K562 (cell line): ENCODE measurements at regions not wholly inside any gene's neighbourhood (a gene's known extent, or its start where the extent isn't known, plus 50 kb on each side); places are given as distances from the start of the nearest gene placed in this dataset.

Experiments
- ATAC-seq: fragments of 200-7000 bp; cut with Tn5 transposase; 3 replicates; pipeline ENCODE4 v1.9.1; 2020; ENCODE audit warnings: moderate library complexity
- BruUV-seq: library from RNA; stranded (reverse); fragments of 400-500 nt; replicated peaks from 2 replicates; lab custom pipeline; 2021; lab: Mats Ljungman, UMichigan
- CTCF ChIA-PET: fragments of 300-600 bp; formaldehyde crosslinking; extraction: SDS; loops from one replicate; lab custom pipeline; 2021; ENCODE audit warnings: low intra/inter-chr PET ratio; lab: Yijun Ruan, JAX
- POLR2A ChIA-PET: fragments of 300-600, 350-650 bp; sonication (Branson Sonifier 250); formaldehyde crosslinking; extraction: SDS; loops from one replicate; lab custom pipeline; 2021; ENCODE audit warnings: antibody characterized with exemption, inconsistent platforms; lab: Yijun Ruan, JAX
- DNase-seq, 4 experiments: peaks; one replicate each; pipeline versions ENCODE4 v3.0.0 to v3.0.0-alpha.2; 2011 to 2018; ENCODE audit warnings: low spot score in 3 of 4, mixed read lengths in 3 of 4; ENCODE audit errors: extremely low read depth in 1 of 4
- FAIRE-seq: peaks from 2 replicates; lab custom pipeline; 2011; peaks lifted over from hg19 to GRCh38; lab: Jason Lieb, UNC
- H2AFZ ChIP-seq: 2 replicates; pipeline ENCODE4 v1.6.0; 2011; ENCODE audit warnings: low read depth, low read length, control low read depth, inconsistent platforms
- H3K27ac ChIP-seq: fragments of 200-600 bp; 3 replicates; pipeline ENCODE4 v1.8.0; 2011; ENCODE audit warnings: low read depth, mild to moderate bottlenecking, control low read depth, inconsistent platforms, low read length, moderate library complexity, mixed read lengths; ENCODE audit errors: extremely low read depth
- H3K27me3 ChIP-seq, 2 experiments: fragments of 300-600 bp in 1 of 2; 2 replicates in 1 of 2; 3 replicates in 1 of 2; pipeline versions ENCODE4 v1.6.0 to v1.8.0; 2011; ENCODE audit warnings: inconsistent platforms in 2 of 2, low read length in 2 of 2, mild to moderate bottlenecking in 1 of 2, mixed read lengths in 1 of 2, moderate library complexity in 1 of 2; ENCODE audit not compliant: control insufficient read depth in 2 of 2, insufficient read depth in 2 of 2
- H3K36me3 ChIP-seq: fragments of 300-600 bp; 3 replicates; pipeline ENCODE4 v1.8.0; 2011; ENCODE audit warnings: mild to moderate bottlenecking, low read length, inconsistent platforms; ENCODE audit not compliant: control insufficient read depth, insufficient read depth
- H3K4me1 ChIP-seq, 2 experiments: fragments of 200-600 bp in 1 of 2; replicated peaks in 1 of 2; 2 replicates in 1 of 2; 3 replicates in 1 of 2; pipeline versions ENCODE4 v1.5.1 to v1.8.0; 2011; ENCODE audit warnings: inconsistent platforms in 2 of 2, low read length in 2 of 2, mild to moderate bottlenecking in 1 of 2, mixed read lengths in 1 of 2, moderate library complexity in 1 of 2; ENCODE audit not compliant: control insufficient read depth in 2 of 2, insufficient read depth in 2 of 2
- H3K4me2 ChIP-seq: 2 replicates; pipeline ENCODE4 v1.6.1; 2011; ENCODE audit warnings: low read length, control low read depth, inconsistent platforms, mixed read lengths; ENCODE audit not compliant: insufficient read depth
- H3K4me3 ChIP-seq: fragments of 200-600 bp; sonication (generic), shearing (Covaris generic); 2 replicates; pipeline ENCODE4 v1.5.1; 2016; ENCODE audit warnings: control low read depth, inconsistent platforms
- H3K79me2 ChIP-seq: fragments of 200-600 bp; 3 replicates; pipeline ENCODE4 v1.8.0; 2011; ENCODE audit warnings: low read length, inconsistent platforms; ENCODE audit not compliant: control insufficient read depth, insufficient read depth
- H3K9ac ChIP-seq, 2 experiments: 2 replicates each; pipeline versions ENCODE4 v1.6.0 to v1.6.1; 2011; ENCODE audit warnings: low read depth in 2 of 2, low read length in 2 of 2, control low read depth in 1 of 2, inconsistent platforms in 1 of 2, mild to moderate bottlenecking in 1 of 2, mixed read lengths in 1 of 2; ENCODE audit not compliant: insufficient read depth in 1 of 2
- H3K9me1 ChIP-seq: one replicate; pipeline ENCODE4 v1.6.0; 2011; ENCODE audit warnings: inconsistent platforms, mild to moderate bottlenecking, low read length, moderate library complexity; ENCODE audit not compliant: control insufficient read depth, insufficient read depth
- H3K9me3 ChIP-seq: replicated peaks from 2 replicates; pipeline ENCODE4 v1.5.1; 2011; ENCODE audit warnings: low read depth, low read length, inconsistent platforms; ENCODE audit not compliant: control insufficient read depth, insufficient read depth
- H4K20me1 ChIP-seq: replicated peaks from 2 replicates; pipeline ENCODE4 v1.6.1; 2011; ENCODE audit warnings: low read length, inconsistent platforms, mixed read lengths; ENCODE audit not compliant: control insufficient read depth, insufficient read depth
- ATF7 ChIP-seq: fragments of 450-650 bp; IDR thresholded peaks from 2 replicates; pipeline ENCODE4 v1.7.1; 2014; ENCODE audit warnings: mild to moderate bottlenecking, moderate library complexity
- ESRRB ChIP-seq: fragments of 250-450 bp; sonication (Bioruptor Pico); IDR thresholded peaks from 2 replicates; pipeline ENCODE4 v1.5.0; 2020; ENCODE audit warnings: mild to moderate bottlenecking, moderate library complexity, borderline replicate concordance
- GABPB2 ChIP-seq: fragments of 250-450 bp; sonication (Bioruptor Pico); conservative IDR thresholded peaks from 2 replicates; pipeline ENCODE4 v1.5.1; 2021; ENCODE audit warnings: mild to moderate bottlenecking
- JUNB ChIP-seq: fragments of 450-650 bp; formaldehyde crosslinking; conservative IDR thresholded peaks from 2 replicates; pipeline ENCODE4 v1.4.0; 2020; ENCODE audit warnings: mild to moderate bottlenecking
- PCBP2 ChIP-seq: fragments of 200-400 bp; formaldehyde crosslinking; IDR thresholded peaks from 2 replicates; pipeline ENCODE4 v1.6.1; 2018; ENCODE audit warnings: low read length, low read depth, mild to moderate bottlenecking, moderate library complexity; ENCODE audit not compliant: poor library complexity, severe bottlenecking
- PURB ChIP-seq: sonication (generic); formaldehyde crosslinking; IDR thresholded peaks from 2 replicates; pipeline ENCODE4 v1.9.0; 2021; ENCODE audit warnings: low read depth, mild to moderate bottlenecking, missing genetic modification reagents
- SOX6 ChIP-seq: fragments of 450-650 bp; IDR thresholded peaks from 2 replicates; pipeline ENCODE4 v1.6.1; 2014; ENCODE audit warnings: mild to moderate bottlenecking
- SRSF1 ChIP-seq: fragments of 200-400 bp; formaldehyde crosslinking; IDR thresholded peaks from 2 replicates; pipeline ENCODE4 v1.6.1; 2017; ENCODE audit warnings: mild to moderate bottlenecking, low read depth, low read length, moderate library complexity
- TEAD4 ChIP-seq, 2 experiments: sonication (generic) in 1 of 2; formaldehyde crosslinking in 1 of 2; IDR thresholded peaks; 2 replicates each; pipeline versions ENCODE4 v1.6.1 to v1.8.0; 2012 to 2022; ENCODE audit warnings: borderline replicate concordance in 1 of 2, inconsistent platforms in 1 of 2, low read length in 1 of 2, mild to moderate bottlenecking in 1 of 2, missing genetic modification reagents in 1 of 2
- ZNF324 ChIP-seq: fragments of 250-450 bp; sonication (Bioruptor Pico); IDR thresholded peaks from 2 replicates; pipeline ENCODE4 v1.4.0; 2020; ENCODE audit warnings: mild to moderate bottlenecking
- ZNF583 ChIP-seq: fragments of 250-450 bp; sonication (Bioruptor Pico); IDR thresholded peaks from 2 replicates; pipeline ENCODE4 v1.4.0; 2020
- ZSCAN29 ChIP-seq: fragments of 450-650 bp; IDR thresholded peaks from 2 replicates; pipeline ENCODE4 v1.6.1; 2017
- WGBS: fragments of 100-300 bp; shearing (Covaris generic); methylation state at CpG from one replicate; pipeline ENCODE4 v1.1.6; 2016; ENCODE audit warnings: low coverage, mixed read lengths; ENCODE audit not compliant: insufficient coverage; ENCODE audit errors: missing lambda C conversion rate; 5-methylcytosine and 5-hydroxymethylcytosine counted together
- in situ Hi-C: fragments of 300-500 bp; cut with MboI; formaldehyde crosslinking; loops from 4 replicates; pipeline ENCODE4 v1.15.0; 2018; ENCODE audit warnings: inconsistent platforms, mixed read lengths
- intact Hi-C: fragments of 100-400 bp; cut with micrococcal nuclease; formaldehyde crosslinking; loops from 2 replicates; pipeline ENCODE4 v1.14.2; 2022
- TF ChIP-seq, protein P1 (sequence below): fragments of 250-450 bp; sonication (Bioruptor Pico); IDR thresholded peaks from 2 replicates; pipeline ENCODE4 v1.5.0; 2021
- TF ChIP-seq, protein P2 (sequence below): sonication (generic); formaldehyde crosslinking; IDR thresholded peaks from 2 replicates; pipeline ENCODE4 v1.8.0; 2022; ENCODE audit warnings: mild to moderate bottlenecking, missing genetic modification reagents
- TF ChIP-seq, protein P3 (sequence below), 3 experiments: fragments of 200-800 bp in 1 of 3; fragments of 250-450 bp in 1 of 3; fragments of 450-650 bp in 1 of 3; sonication (Bioruptor Pico) in 1 of 3; sonication (Bioruptor generic) in 1 of 3; formaldehyde crosslinking in 1 of 3; IDR thresholded peaks; 2 replicates each; pipeline versions ENCODE4 v1.6.1 to v1.8.0; 2016 to 2022; ENCODE audit warnings: mild to moderate bottlenecking in 2 of 3, missing genetic modification characterization in 2 of 3, missing compliant biosample characterization in 1 of 3, moderate library complexity in 1 of 3

DNA sequence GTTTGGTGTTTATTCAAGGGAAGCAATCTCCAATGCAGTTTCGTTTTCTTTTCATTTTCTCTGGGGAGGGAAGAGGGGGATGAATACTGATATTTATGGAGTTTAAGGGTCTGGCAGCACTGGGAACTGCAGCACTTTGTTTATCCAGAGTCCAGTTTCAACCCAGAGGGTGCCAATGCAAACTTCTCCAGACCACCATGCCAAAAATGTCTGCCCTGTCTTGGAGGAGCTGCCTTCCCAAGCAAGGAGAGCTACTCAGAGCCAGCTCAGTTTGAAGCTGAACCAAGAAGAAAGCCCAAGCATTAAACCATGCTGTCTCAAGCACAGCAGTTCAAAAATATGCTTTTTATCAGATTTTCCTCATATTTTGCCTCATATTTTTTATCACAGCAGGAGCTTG lies 589.7 kb downstream of the LMO4 start (continued):
- no peak for TF ChIP-seq ESRRB (CRISPR knock-in tag)
- TF ChIP-seq, protein P1, sequence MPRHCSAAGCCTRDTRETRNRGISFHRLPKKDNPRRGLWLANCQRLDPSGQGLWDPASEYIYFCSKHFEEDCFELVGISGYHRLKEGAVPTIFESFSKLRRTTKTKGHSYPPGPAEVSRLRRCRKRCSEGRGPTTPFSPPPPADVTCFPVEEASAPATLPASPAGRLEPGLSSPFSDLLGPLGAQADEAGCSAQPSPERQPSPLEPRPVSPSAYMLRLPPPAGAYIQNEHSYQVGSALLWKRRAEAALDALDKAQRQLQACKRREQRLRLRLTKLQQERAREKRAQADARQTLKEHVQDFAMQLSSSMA (CRISPR knock-in tag): no peak

DNA sequence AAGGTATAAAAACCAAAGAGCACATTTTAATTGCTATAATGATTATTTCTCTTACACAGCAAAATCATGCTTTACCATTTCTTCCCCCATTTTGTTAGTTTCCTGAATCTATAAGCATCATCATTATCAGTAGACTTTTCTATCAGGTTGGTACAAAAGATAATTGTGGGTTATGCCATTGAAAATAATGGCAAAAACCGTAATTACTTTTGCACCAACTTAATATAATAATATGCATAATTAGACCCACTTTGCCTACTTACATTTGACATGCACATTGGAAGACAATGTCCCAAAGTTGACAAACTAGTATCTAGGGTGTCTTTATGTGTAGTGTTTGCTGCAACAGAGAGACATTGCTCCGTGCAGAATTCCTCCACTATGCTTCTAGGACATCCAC lies 594.2 kb downstream of the LMO4 start:
- Histone ChIP-seq H3K36me3 (no peaks in the 10 kb centered on the region), H2AFZ (no peak overlapping the region), H3K9me1 (no peaks in the 10 kb centered on the region), H3K4me1 (no peaks in the 10 kb centered on the region), H3K9me3 (no peaks in the 10 kb centered on the region; the same call in 1 of the 2 replicates), H3K4me3 (no peak overlapping the region), H3K27ac (no peak overlapping the region), H4K20me1 (no peaks in the 10 kb centered on the region), H3K9ac (no peak overlapping the region), H3K79me2 (no peaks in the 10 kb centered on the region), H3K27me3 (no peaks in the 10 kb centered on the region), H3K4me2 (no peak overlapping the region)
- CTCF ChIA-PET: no interaction called here
- DNase-seq: no peak
- no TSS peak for BruUV-seq
- TF ChIP-seq TEAD4 (IDR thresholded peaks at IDR 0.05; ENCODE audit: low read length) (no peak), TEAD4 (CRISPR knock-in tag; IDR thresholded peaks at IDR 0.05; ENCODE audit: borderline replicate concordance) (no peak), SRSF1 (no peak), GABPB2 (CRISPR knock-in tag) (no peak), JUNB (no peak), PCBP2 (no peak), ATF7 (no peak), SOX6 (no peak), ZNF324 (CRISPR knock-in tag) (no peak), ZNF583 (no peak), PURB (CRISPR knock-in tag) (no peak), ZSCAN29 (no peak)
- TF ChIP-seq, protein P2, sequence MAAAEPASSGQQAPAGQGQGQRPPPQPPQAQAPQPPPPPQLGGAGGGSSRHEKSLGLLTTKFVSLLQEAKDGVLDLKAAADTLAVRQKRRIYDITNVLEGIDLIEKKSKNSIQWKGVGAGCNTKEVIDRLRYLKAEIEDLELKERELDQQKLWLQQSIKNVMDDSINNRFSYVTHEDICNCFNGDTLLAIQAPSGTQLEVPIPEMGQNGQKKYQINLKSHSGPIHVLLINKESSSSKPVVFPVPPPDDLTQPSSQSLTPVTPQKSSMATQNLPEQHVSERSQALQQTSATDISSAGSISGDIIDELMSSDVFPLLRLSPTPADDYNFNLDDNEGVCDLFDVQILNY: no peak
- TF ChIP-seq, protein P3, sequence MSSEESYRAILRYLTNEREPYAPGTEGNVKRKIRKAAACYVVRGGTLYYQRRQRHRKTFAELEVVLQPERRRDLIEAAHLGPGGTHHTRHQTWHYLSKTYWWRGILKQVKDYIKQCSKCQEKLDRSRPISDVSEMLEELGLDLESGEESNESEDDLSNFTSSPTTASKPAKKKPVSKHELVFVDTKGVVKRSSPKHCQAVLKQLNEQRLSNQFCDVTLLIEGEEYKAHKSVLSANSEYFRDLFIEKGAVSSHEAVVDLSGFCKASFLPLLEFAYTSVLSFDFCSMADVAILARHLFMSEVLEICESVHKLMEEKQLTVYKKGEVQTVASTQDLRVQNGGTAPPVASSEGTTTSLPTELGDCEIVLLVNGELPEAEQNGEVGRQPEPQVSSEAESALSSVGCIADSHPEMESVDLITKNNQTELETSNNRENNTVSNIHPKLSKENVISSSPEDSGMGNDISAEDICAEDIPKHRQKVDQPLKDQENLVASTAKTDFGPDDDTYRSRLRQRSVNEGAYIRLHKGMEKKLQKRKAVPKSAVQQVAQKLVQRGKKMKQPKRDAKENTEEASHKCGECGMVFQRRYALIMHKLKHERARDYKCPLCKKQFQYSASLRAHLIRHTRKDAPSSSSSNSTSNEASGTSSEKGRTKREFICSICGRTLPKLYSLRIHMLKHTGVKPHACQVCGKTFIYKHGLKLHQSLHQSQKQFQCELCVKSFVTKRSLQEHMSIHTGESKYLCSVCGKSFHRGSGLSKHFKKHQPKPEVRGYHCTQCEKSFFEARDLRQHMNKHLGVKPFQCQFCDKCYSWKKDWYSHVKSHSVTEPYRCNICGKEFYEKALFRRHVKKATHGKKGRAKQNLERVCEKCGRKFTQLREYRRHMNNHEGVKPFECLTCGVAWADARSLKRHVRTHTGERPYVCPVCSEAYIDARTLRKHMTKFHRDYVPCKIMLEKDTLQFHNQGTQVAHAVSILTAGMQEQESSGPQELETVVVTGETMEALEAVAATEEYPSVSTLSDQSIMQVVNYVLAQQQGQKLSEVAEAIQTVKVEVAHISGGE (CRISPR knock-in tag; IDR thresholded peaks at IDR 0.05): no peak
- intact Hi-C loops (no loop called here), in situ Hi-C loops (no loop called here)
- 0% methylated on average over 2 of the region's 2 CpGs for WGBS
- no peak for FAIRE-seq
- POLR2A ChIA-PET: interaction anchor here (0.6 kb wide), 1 partner anchor 25 kb away, joined by 3 read pairs; no protein-coding TSS in a partner anchor
- no peak for ATAC-seq
